ENCODE measurements at regions not wholly inside any gene's neighbourhood (a gene's known extent, or its start where the extent isn't known, plus 50 kb on each side); places are given as distances from the start of the nearest gene placed in this dataset.

- no peaks in the 10 kb centered on the region for H3K36me3 ChIP-seq (replicated peaks in 1 of 2; ENCODE audit: control insufficient read depth in 1 of 2, insufficient read depth in 2 of 2, low read length in 2 of 2)
- Mint-ChIP-seq H3K4me1 (no peaks in the 10 kb centered on the region), H3K27me3 (ENCODE audit: low read depth in 3 of 3) (peaks cover 1 to 5% (median 4%) of the 10 kb centered on the region in 3 donors), H3K4me3 (no peak overlapping the region), H3K9me3 (peaks cover 0 to 2% (median 0%) of the 10 kb centered on the region in 7 donors), H3K36me3 (no peaks in the 10 kb centered on the region), H3K27ac (no peak overlapping the region)
- intact Hi-C loops (cut with micrococcal nuclease) = no loop called here
- no peaks in the 10 kb centered on the region for H3K4me1 ChIP-seq (ENCODE audit: control insufficient read depth in 1 of 2, insufficient read depth in 2 of 2, low read length in 2 of 2)
- no peak overlapping the region for H3K4me2 ChIP-seq (replicated peaks; ENCODE audit: extremely low read depth, low read length, poor library complexity, severe bottlenecking)
- H3K79me2 ChIP-seq (ENCODE audit: insufficient read depth, low read length) = no peaks in the 10 kb centered on the region
- H3K9ac ChIP-seq (ENCODE audit: insufficient read depth, low read length, poor library complexity, severe bottlenecking) = no peak overlapping the region
- H2AFZ ChIP-seq (ENCODE audit: insufficient read depth, low read depth, low read length, poor library complexity, severe bottlenecking) = no peak overlapping the region
- no peaks in the 10 kb centered on the region for H3K27me3 ChIP-seq (ENCODE audit: control insufficient read depth in 2 of 2, insufficient read depth in 2 of 2, low read length in 2 of 2)
- H3K9me3 ChIP-seq (replicated peaks in 1 of 2; ENCODE audit: control insufficient read depth in 1 of 2, insufficient read depth in 1 of 2, low read length in 2 of 2) = no peaks in the 10 kb centered on the region
- no peaks in the 10 kb centered on the region for H4K20me1 ChIP-seq (ENCODE audit: insufficient read depth, low read length)
- H3K4me3 ChIP-seq (replicated peaks in 1 of 3; ENCODE audit: low read depth in 2 of 3, low read length in 3 of 3) = no peak overlapping the region
- no peak for DNase-seq
- TF ChIP-seq CTCF (IDR thresholded peaks at IDR 0.05) = no peak
- no peak overlapping the region for H3K27ac ChIP-seq (ENCODE audit: low read depth in 1 of 2, low read length in 2 of 2)
- no CpG with 5 or more reads among the region's 3 CpGs for WGBS (ENCODE audit: insufficient coverage)
Measured at GRCh38 chr11:19650467-19650866, 62.2 kb upstream of the NAV2 start.

GRCh38 chr11:19649751-19650150 is 62.9 kb upstream of the NAV2 start:
- Mint-ChIP-seq H3K27ac (no peak overlapping the region), H3K9me3 (peaks cover 0 to 2% (median 0%) of the 10 kb centered on the region in 7 donors), H3K27me3 (ENCODE audit: low read depth in 3 of 3) (peaks cover 1 to 4% (median 3%) of the 10 kb centered on the region in 3 donors), H3K4me3 (no peak overlapping the region), H3K36me3 (no peaks in the 10 kb centered on the region), H3K4me1 (no peaks in the 10 kb centered on the region)
- 60% methylated on average over 1 of the region's 4 CpGs for WGBS (ENCODE audit: insufficient coverage)
- Histone ChIP-seq H3K9ac (ENCODE audit: insufficient read depth, low read length, poor library complexity, severe bottlenecking) (no peak overlapping the region), H3K4me1 (ENCODE audit: control insufficient read depth in 1 of 2, insufficient read depth in 2 of 2, low read length in 2 of 2) (no peaks in the 10 kb centered on the region), H2AFZ (ENCODE audit: insufficient read depth, low read depth, low read length, poor library complexity, severe bottlenecking) (no peak overlapping the region), H3K79me2 (ENCODE audit: insufficient read depth, low read length) (no peaks in the 10 kb centered on the region), H3K36me3 (replicated peaks in 1 of 2; ENCODE audit: control insufficient read depth in 1 of 2, insufficient read depth in 2 of 2, low read length in 2 of 2) (no peaks in the 10 kb centered on the region), H3K4me3 (replicated peaks in 1 of 3; ENCODE audit: low read depth in 2 of 3, low read length in 3 of 3) (no peak overlapping the region), H3K27me3 (ENCODE audit: control insufficient read depth in 2 of 2, insufficient read depth in 2 of 2, low read length in 2 of 2) (no peaks in the 10 kb centered on the region), H4K20me1 (ENCODE audit: insufficient read depth, low read length) (no peaks in the 10 kb centered on the region), H3K4me2 (replicated peaks; ENCODE audit: extremely low read depth, low read length, poor library complexity, severe bottlenecking) (no peak overlapping the region), H3K27ac (ENCODE audit: low read depth in 1 of 2, low read length in 2 of 2) (no peak overlapping the region), H3K9me3 (replicated peaks in 1 of 2; ENCODE audit: control insufficient read depth in 1 of 2, insufficient read depth in 1 of 2, low read length in 2 of 2) (no peaks in the 10 kb centered on the region)
- intact Hi-C loops (cut with micrococcal nuclease) = no loop called here
- DNase-seq = no peak
- no peak for TF ChIP-seq CTCF (IDR thresholded peaks at IDR 0.05)
